GM23338 (cell line): ENCODE measurements at regions not wholly inside any gene's neighbourhood (a gene's known extent, or its start where the extent isn't known, plus 50 kb on each side); places are given as distances from the start of the nearest gene placed in this dataset.

ENCODE experiments used
- ATAC-seq: fragments of 200-7000 bp; cut with Tn5 transposase; 3 replicates; pipeline ENCODE4 v1.9.1; 2020
- DNase-seq: peaks from one replicate; pipeline ENCODE4 v3.0.0-alpha.2; 2015; ENCODE audit warnings: low spot score
- H2AFZ ChIP-seq: fragments of 200-600 bp; sonication (generic); 2 replicates; pipeline ENCODE4 v1.8.0; 2016; ENCODE audit warnings: antibody characterized with exemption, mild to moderate bottlenecking, moderate library complexity
- H3F3A ChIP-seq: fragments of 200-600 bp; sonication (generic); replicated peaks from 2 replicates; pipeline ENCODE4 v1.8.0; 2017; ENCODE audit warnings: antibody characterized with exemption, mixed run types, low read depth
- H3K27ac ChIP-seq: fragments of 200-600 bp; sonication (generic); 2 replicates; pipeline ENCODE4 v1.6.1; 2016; ENCODE audit warnings: low read depth
- H3K27me3 ChIP-seq: fragments of 200-600 bp; sonication (generic); 2 replicates; pipeline ENCODE4 v1.8.0; 2016; ENCODE audit warnings: mild to moderate bottlenecking, mixed run types, moderate library complexity; ENCODE audit not compliant: insufficient read depth
- H3K36me3 ChIP-seq: fragments of 200-600 bp; sonication (generic); 2 replicates; pipeline ENCODE4 v1.8.0; 2016; ENCODE audit warnings: mild to moderate bottlenecking; ENCODE audit not compliant: insufficient read depth
- H3K4me1 ChIP-seq: fragments of 200-600 bp; sonication (generic); 2 replicates; pipeline ENCODE4 v1.8.0; 2016; ENCODE audit warnings: mild to moderate bottlenecking, moderate library complexity; ENCODE audit not compliant: insufficient read depth
- H3K4me2 ChIP-seq: fragments of 200-600 bp; sonication (generic); 2 replicates; pipeline ENCODE4 v1.7.1; 2017; ENCODE audit warnings: mixed run types
- H3K4me3 ChIP-seq: fragments of 200-600 bp; sonication (generic); 2 replicates; pipeline ENCODE4 v1.6.1; 2016; ENCODE audit warnings: mixed run types
- H3K79me2 ChIP-seq: fragments of 200-600 bp; sonication (generic); replicated peaks from 2 replicates; pipeline ENCODE4 v1.8.0; 2017; ENCODE audit warnings: mild to moderate bottlenecking; ENCODE audit not compliant: insufficient read depth
- H3K9me2 ChIP-seq: fragments of 200-600 bp; sonication (generic); 2 replicates; pipeline ENCODE4 v1.8.0; 2017; ENCODE audit not compliant: insufficient read depth
- H4K20me1 ChIP-seq: fragments of 200-600 bp; sonication (generic); replicated peaks from 2 replicates; pipeline ENCODE4 v1.8.0; 2017; ENCODE audit warnings: mild to moderate bottlenecking; ENCODE audit not compliant: insufficient read depth
- H3K27ac Mint-ChIP-seq: 2 replicates; pipeline ENCODE4 v1.8.0; 2020; ENCODE audit warnings: inconsistent platforms, mild to moderate bottlenecking, moderate library complexity, mixed read lengths
- H3K27me3 Mint-ChIP-seq: 3 replicates; pipeline ENCODE4 v1.8.0; 2022; ENCODE audit warnings: low read depth, mild to moderate bottlenecking, moderate library complexity, mixed read lengths, inconsistent platforms; ENCODE audit not compliant: insufficient read depth, poor library complexity
- H3K36me3 Mint-ChIP-seq: 3 replicates; pipeline ENCODE4 v1.8.0; 2021; ENCODE audit warnings: low read depth, mild to moderate bottlenecking, inconsistent platforms, moderate library complexity, mixed read lengths
- H3K4me1 Mint-ChIP-seq: 3 replicates; pipeline ENCODE4 v1.8.0; 2020; ENCODE audit warnings: mild to moderate bottlenecking, inconsistent platforms, mixed read lengths
- H3K4me3 Mint-ChIP-seq: 3 replicates; pipeline ENCODE4 v1.8.0; 2021; ENCODE audit warnings: moderate library complexity, mild to moderate bottlenecking, inconsistent platforms, mixed read lengths
- H3K9me3 Mint-ChIP-seq: 3 replicates; pipeline ENCODE4 v1.8.0; 2020; ENCODE audit warnings: moderate library complexity, mild to moderate bottlenecking, inconsistent platforms, mixed read lengths
- CREB1 ChIP-seq: fragments of 250-450 bp; sonication (Bioruptor Pico); IDR thresholded peaks from 2 replicates; pipeline ENCODE4 v1.5.0; 2020; ENCODE audit warnings: low read depth, mild to moderate bottlenecking, moderate library complexity
- EZH2phosphoT487 ChIP-seq: fragments of 200-600 bp; sonication (generic); IDR thresholded peaks from one replicate; pipeline ENCODE4 v1.8.1; 2018; ENCODE audit warnings: antibody characterized with exemption; ENCODE audit not compliant: unreplicated experiment
- JUNB ChIP-seq: IDR thresholded peaks from one replicate; pipeline ENCODE4 v1.6.1; 2016; ENCODE audit warnings: antibody characterized with exemption; ENCODE audit not compliant: unreplicated experiment
- NANOG ChIP-seq: IDR thresholded peaks from 2 replicates; pipeline ENCODE4 v1.6.1; 2016; ENCODE audit warnings: antibody characterized with exemption, borderline replicate concordance
- POLR2AphosphoS5 ChIP-seq: IDR thresholded peaks from 2 replicates; pipeline ENCODE4 v1.6.1; 2016; ENCODE audit warnings: antibody characterized with exemption, low read depth
- STAT1 ChIP-seq: IDR thresholded peaks from one replicate; pipeline ENCODE4 v1.6.1; 2016; ENCODE audit warnings: antibody characterized with exemption; ENCODE audit not compliant: unreplicated experiment
- ZNF114 ChIP-seq: fragments of 250-450 bp; sonication (Bioruptor Pico); IDR thresholded peaks from 2 replicates; pipeline ENCODE4 v1.5.0; 2020; ENCODE audit warnings: mild to moderate bottlenecking, moderate library complexity
- ZNF331 ChIP-seq: fragments of 250-450 bp; sonication (Bioruptor Pico); IDR thresholded peaks from 2 replicates; pipeline ENCODE4 v1.5.0; 2020; ENCODE audit warnings: low read depth, mild to moderate bottlenecking, moderate library complexity
- TF ChIP-seq, protein P1 (sequence below): IDR thresholded peaks from 2 replicates; pipeline ENCODE4 v1.6.1; 2016; ENCODE audit warnings: antibody characterized with exemption
- TF ChIP-seq, protein P2 (sequence below): IDR thresholded peaks from one replicate; pipeline ENCODE4 v1.6.1; 2018; ENCODE audit warnings: antibody characterized with exemption; ENCODE audit not compliant: unreplicated experiment
- TF ChIP-seq, protein P3 (sequence below): fragments of 250-450 bp; sonication (Bioruptor Pico); IDR thresholded peaks from 2 replicates; pipeline ENCODE4 v1.5.0; 2020; ENCODE audit warnings: mild to moderate bottlenecking, moderate library complexity

DNA sequence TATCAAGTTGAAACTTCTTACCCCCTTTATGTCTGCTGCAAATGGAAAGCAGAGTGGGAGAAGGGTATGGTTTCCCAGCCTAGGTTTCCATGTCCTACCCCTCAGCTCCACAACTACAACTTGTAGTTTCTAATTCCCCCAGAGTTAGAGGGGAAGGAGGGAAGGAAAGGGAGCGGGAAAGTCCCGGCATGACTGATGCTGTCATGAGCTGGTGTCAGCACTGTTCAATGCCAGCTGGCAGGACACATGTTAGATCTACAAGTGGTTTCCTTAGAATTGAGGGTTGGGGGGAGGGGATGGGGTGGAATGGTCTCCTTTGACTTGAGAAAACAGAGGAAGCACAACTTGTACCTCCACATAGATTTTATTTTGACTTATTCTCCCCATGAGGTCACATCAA is 194.0 kb downstream of the MBD2 start:
- H3K79me2 ChIP-seq = no peaks in the 10 kb centered on the region
- peaks cover 15% of the 10 kb centered on the region for H3K9me2 ChIP-seq
- Mint-ChIP-seq H3K27me3 (peaks cover 9% of the 10 kb centered on the region), H3K9me3 (no peaks in the 10 kb centered on the region; the same call in 2 of the 3 replicates), H3K36me3 (no peaks in the 10 kb centered on the region), H3K27ac (no peak overlapping the region), H3K4me3 (no peak overlapping the region), H3K4me1 (peaks cover 7% of the 10 kb centered on the region; the same call in 2 of the 3 replicates)
- H3K4me1 ChIP-seq = no peaks in the 10 kb centered on the region
- no peak overlapping the region for H3K4me2 ChIP-seq
- no peaks in the 10 kb centered on the region for H4K20me1 ChIP-seq
- H3K27me3 ChIP-seq = no peaks in the 10 kb centered on the region
- H3K36me3 ChIP-seq = no peaks in the 10 kb centered on the region
- H2AFZ ChIP-seq = no peak overlapping the region
- H3F3A ChIP-seq = no peaks in the 10 kb centered on the region
- no peak overlapping the region for H3K27ac ChIP-seq
- no peak for DNase-seq
- TF ChIP-seq JUNB = no peak
- TF ChIP-seq NANOG = no peak
- no peak for ATAC-seq
- H3K4me3 ChIP-seq = no peak overlapping the region

DNA sequence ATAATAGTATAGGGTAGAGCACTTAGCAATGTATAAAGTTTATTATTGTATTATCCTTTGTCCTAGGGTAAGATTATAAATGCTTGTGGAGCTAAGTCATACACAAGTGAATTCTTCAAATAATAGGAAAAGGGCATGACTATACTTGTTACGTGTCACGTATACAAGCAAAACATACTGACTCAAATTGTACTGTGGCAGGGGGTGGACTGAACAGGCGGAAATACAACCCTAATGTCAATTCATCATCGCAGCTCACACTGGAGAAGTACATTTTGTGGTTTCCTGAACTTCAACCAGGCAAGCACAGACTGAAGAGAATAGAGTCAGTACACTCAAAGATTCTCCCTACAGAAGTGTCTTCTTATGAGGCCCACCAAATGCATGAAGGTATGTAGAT is 201.0 kb downstream of the MBD2 start:
- no peaks in the 10 kb centered on the region for H3K27me3 ChIP-seq
- no peaks in the 10 kb centered on the region for H3K79me2 ChIP-seq
- no peaks in the 10 kb centered on the region for H3K9me3 Mint-ChIP-seq
- TF ChIP-seq JUNB (no peak), STAT1 (no peak), ZNF331 (no peak), ZNF114 (CRISPR knock-in tag) (no peak), NANOG (no peak), EZH2phosphoT487 (no peak), CREB1 (CRISPR knock-in tag) (no peak), POLR2AphosphoS5 (no peak)
- TF ChIP-seq, protein P1, sequence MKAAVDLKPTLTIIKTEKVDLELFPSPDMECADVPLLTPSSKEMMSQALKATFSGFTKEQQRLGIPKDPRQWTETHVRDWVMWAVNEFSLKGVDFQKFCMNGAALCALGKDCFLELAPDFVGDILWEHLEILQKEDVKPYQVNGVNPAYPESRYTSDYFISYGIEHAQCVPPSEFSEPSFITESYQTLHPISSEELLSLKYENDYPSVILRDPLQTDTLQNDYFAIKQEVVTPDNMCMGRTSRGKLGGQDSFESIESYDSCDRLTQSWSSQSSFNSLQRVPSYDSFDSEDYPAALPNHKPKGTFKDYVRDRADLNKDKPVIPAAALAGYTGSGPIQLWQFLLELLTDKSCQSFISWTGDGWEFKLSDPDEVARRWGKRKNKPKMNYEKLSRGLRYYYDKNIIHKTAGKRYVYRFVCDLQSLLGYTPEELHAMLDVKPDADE = no peak
- TF ChIP-seq, protein P2, sequence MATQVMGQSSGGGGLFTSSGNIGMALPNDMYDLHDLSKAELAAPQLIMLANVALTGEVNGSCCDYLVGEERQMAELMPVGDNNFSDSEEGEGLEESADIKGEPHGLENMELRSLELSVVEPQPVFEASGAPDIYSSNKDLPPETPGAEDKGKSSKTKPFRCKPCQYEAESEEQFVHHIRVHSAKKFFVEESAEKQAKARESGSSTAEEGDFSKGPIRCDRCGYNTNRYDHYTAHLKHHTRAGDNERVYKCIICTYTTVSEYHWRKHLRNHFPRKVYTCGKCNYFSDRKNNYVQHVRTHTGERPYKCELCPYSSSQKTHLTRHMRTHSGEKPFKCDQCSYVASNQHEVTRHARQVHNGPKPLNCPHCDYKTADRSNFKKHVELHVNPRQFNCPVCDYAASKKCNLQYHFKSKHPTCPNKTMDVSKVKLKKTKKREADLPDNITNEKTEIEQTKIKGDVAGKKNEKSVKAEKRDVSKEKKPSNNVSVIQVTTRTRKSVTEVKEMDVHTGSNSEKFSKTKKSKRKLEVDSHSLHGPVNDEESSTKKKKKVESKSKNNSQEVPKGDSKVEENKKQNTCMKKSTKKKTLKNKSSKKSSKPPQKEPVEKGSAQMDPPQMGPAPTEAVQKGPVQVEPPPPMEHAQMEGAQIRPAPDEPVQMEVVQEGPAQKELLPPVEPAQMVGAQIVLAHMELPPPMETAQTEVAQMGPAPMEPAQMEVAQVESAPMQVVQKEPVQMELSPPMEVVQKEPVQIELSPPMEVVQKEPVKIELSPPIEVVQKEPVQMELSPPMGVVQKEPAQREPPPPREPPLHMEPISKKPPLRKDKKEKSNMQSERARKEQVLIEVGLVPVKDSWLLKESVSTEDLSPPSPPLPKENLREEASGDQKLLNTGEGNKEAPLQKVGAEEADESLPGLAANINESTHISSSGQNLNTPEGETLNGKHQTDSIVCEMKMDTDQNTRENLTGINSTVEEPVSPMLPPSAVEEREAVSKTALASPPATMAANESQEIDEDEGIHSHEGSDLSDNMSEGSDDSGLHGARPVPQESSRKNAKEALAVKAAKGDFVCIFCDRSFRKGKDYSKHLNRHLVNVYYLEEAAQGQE = no peak
- TF ChIP-seq, protein P3, sequence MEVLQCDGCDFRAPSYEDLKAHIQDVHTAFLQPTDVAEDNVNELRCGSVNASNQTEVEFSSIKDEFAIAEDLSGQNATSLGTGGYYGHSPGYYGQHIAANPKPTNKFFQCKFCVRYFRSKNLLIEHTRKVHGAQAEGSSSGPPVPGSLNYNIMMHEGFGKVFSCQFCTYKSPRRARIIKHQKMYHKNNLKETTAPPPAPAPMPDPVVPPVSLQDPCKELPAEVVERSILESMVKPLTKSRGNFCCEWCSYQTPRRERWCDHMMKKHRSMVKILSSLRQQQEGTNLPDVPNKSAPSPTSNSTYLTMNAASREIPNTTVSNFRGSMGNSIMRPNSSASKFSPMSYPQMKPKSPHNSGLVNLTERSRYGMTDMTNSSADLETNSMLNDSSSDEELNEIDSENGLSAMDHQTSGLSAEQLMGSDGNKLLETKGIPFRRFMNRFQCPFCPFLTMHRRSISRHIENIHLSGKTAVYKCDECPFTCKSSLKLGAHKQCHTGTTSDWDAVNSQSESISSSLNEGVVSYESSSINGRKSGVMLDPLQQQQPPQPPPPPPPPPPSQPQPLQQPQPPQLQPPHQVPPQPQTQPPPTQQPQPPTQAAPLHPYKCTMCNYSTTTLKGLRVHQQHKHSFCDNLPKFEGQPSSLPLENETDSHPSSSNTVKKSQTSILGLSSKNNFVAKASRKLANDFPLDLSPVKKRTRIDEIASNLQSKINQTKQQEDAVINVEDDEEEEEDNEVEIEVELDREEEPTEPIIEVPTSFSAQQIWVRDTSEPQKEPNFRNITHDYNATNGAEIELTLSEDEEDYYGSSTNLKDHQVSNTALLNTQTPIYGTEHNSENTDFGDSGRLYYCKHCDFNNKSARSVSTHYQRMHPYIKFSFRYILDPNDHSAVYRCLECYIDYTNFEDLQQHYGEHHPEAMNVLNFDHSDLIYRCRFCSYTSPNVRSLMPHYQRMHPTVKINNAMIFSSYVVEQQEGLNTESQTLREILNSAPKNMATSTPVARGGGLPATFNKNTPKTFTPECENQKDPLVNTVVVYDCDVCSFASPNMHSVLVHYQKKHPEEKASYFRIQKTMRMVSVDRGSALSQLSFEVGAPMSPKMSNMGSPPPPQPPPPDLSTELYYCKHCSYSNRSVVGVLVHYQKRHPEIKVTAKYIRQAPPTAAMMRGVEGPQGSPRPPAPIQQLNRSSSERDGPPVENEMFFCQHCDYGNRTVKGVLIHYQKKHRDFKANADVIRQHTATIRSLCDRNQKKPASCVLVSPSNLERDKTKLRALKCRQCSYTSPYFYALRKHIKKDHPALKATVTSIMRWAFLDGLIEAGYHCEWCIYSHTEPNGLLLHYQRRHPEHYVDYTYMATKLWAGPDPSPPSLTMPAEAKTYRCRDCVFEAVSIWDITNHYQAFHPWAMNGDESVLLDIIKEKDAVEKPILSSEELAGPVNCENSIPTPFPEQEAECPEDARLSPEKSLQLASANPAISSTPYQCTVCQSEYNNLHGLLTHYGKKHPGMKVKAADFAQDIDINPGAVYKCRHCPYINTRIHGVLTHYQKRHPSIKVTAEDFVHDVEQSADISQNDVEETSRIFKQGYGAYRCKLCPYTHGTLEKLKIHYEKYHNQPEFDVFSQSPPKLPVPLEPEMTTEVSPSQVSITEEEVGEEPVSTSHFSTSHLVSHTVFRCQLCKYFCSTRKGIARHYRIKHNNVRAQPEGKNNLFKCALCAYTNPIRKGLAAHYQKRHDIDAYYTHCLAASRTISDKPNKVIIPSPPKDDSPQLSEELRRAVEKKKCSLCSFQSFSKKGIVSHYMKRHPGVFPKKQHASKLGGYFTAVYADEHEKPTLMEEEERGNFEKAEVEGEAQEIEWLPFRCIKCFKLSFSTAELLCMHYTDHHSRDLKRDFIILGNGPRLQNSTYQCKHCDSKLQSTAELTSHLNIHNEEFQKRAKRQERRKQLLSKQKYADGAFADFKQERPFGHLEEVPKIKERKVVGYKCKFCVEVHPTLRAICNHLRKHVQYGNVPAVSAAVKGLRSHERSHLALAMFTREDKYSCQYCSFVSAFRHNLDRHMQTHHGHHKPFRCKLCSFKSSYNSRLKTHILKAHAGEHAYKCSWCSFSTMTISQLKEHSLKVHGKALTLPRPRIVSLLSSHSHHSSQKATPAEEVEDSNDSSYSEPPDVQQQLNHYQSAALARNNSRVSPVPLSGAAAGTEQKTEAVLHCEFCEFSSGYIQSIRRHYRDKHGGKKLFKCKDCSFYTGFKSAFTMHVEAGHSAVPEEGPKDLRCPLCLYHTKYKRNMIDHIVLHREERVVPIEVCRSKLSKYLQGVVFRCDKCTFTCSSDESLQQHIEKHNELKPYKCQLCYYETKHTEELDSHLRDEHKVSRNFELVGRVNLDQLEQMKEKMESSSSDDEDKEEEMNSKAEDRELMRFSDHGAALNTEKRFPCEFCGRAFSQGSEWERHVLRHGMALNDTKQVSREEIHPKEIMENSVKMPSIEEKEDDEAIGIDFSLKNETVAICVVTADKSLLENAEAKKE (CRISPR knock-in tag) = no peak

More for the DNA sequence above, 201.0 kb downstream of the MBD2 start:
- Histone ChIP-seq H3F3A (no peaks in the 10 kb centered on the region), H3K9me2 (0 out of 2 replicates have a peak, but pooled peaks cover 11% of the 10 kb centered on the region), H3K4me2 (no peak overlapping the region), H4K20me1 (no peaks in the 10 kb centered on the region), H3K36me3 (no peaks in the 10 kb centered on the region), H3K27ac (no peak overlapping the region), H2AFZ (no peak overlapping the region), H3K4me1 (no peaks in the 10 kb centered on the region), H3K4me3 (no peak overlapping the region)
- Mint-ChIP-seq H3K4me1 (peaks cover 7% of the 10 kb centered on the region; the same call in 2 of the 3 replicates), H3K4me3 (no peak overlapping the region), H3K27me3 (peaks cover 10% of the 10 kb centered on the region), H3K36me3 (no peaks in the 10 kb centered on the region), H3K27ac (no peak overlapping the region)
- ATAC-seq (no peak), DNase-seq (no peak)
